H9 (cell line): ENCODE measurements at regions not wholly inside any gene's neighbourhood (a gene's known extent, or its start where the extent isn't known, plus 50 kb on each side); places are given as distances from the start of the nearest gene placed in this dataset.

Source experiments
- DNase-seq: peaks from one replicate; pipeline ENCODE4 v3.0.0-alpha.2; 2017
- H2AFZ ChIP-seq: one replicate; pipeline ENCODE4 v1.6.1; 2013; ENCODE audit warnings: mild to moderate bottlenecking, low read length, control low read depth, moderate library complexity
- H2AK5ac ChIP-seq: 2 replicates; pipeline ENCODE4 v1.6.1; 2013; ENCODE audit warnings: low read length, control low read depth, mixed read lengths; ENCODE audit not compliant: insufficient read length
- H2BK120ac ChIP-seq: one replicate; pipeline ENCODE4 v1.6.1; 2013; ENCODE audit warnings: low read depth, mild to moderate bottlenecking, low read length, control low read depth, inconsistent platforms; ENCODE audit not compliant: poor library complexity, severe bottlenecking
- H2BK12ac ChIP-seq: 2 replicates; pipeline ENCODE4 v1.6.1; 2013; ENCODE audit warnings: low read length, control low read depth, mixed read lengths, low read depth; ENCODE audit not compliant: insufficient read length
- H2BK15ac ChIP-seq: 2 replicates; pipeline ENCODE4 v1.6.1; 2013; ENCODE audit warnings: low read depth, low read length, control low read depth
- H2BK20ac ChIP-seq: one replicate; pipeline ENCODE4 v1.6.1; 2013; ENCODE audit warnings: low read depth, mild to moderate bottlenecking, low read length, control low read depth, inconsistent platforms; ENCODE audit not compliant: poor library complexity, severe bottlenecking
- H2BK5ac ChIP-seq: 2 replicates; pipeline ENCODE4 v1.6.1; 2013; ENCODE audit warnings: low read length, control low read depth, mixed read lengths; ENCODE audit not compliant: insufficient read length
- H3K14ac ChIP-seq: 2 replicates; pipeline ENCODE4 v1.6.1; 2013; ENCODE audit warnings: low read length, control low read depth; ENCODE audit not compliant: insufficient read depth
- H3K18ac ChIP-seq: 2 replicates; pipeline ENCODE4 v1.6.1; 2013; ENCODE audit warnings: low read depth, mild to moderate bottlenecking, mixed read lengths, low read length, control low read depth; ENCODE audit not compliant: insufficient read length
- H3K23ac ChIP-seq: 2 replicates; pipeline ENCODE4 v1.6.1; 2013; ENCODE audit warnings: low read length, control low read depth, mixed read lengths, low read depth; ENCODE audit not compliant: insufficient read length
- H3K23me2 ChIP-seq: 2 replicates; pipeline ENCODE4 v1.6.1; 2013; ENCODE audit warnings: low read depth, mild to moderate bottlenecking, mixed read lengths, low read length, control low read depth; ENCODE audit not compliant: insufficient read length, poor library complexity, severe bottlenecking
- H3K27ac ChIP-seq: 2 replicates; pipeline ENCODE4 v1.5.1; 2013; ENCODE audit warnings: low read length, control low read depth, mixed read lengths, low read depth; ENCODE audit not compliant: insufficient read length
- H3K27me3 ChIP-seq: 2 replicates; pipeline ENCODE4 v1.6.1; 2013; ENCODE audit warnings: low read length, control low read depth, inconsistent platforms; ENCODE audit not compliant: insufficient read depth
- H3K4ac ChIP-seq: 2 replicates; pipeline ENCODE4 v1.6.1; 2013; ENCODE audit warnings: low read depth, mild to moderate bottlenecking, control low read depth, inconsistent platforms, low read length, moderate library complexity
- H3K4me1 ChIP-seq: 2 replicates; pipeline ENCODE4 v1.6.1; 2013; ENCODE audit warnings: low read length, control low read depth, inconsistent platforms; ENCODE audit not compliant: insufficient read depth
- H3K4me2 ChIP-seq: 2 replicates; pipeline ENCODE4 v1.6.1; 2013; ENCODE audit warnings: low read length, control low read depth, mixed read lengths; ENCODE audit not compliant: insufficient read length, insufficient read depth
- H3K56ac ChIP-seq: 2 replicates; pipeline ENCODE4 v1.6.1; 2013; ENCODE audit warnings: low read depth, mild to moderate bottlenecking, mixed read lengths, low read length, control low read depth; ENCODE audit not compliant: insufficient read length
- H3K79me1 ChIP-seq: 2 replicates; pipeline ENCODE4 v1.6.1; 2013; ENCODE audit warnings: low read depth, mild to moderate bottlenecking, moderate library complexity, low read length, control low read depth, inconsistent platforms; ENCODE audit not compliant: insufficient read depth, poor library complexity, severe bottlenecking
- H3K79me2 ChIP-seq: 2 replicates; pipeline ENCODE4 v1.6.1; 2013; ENCODE audit warnings: low read length, control low read depth, inconsistent platforms; ENCODE audit not compliant: insufficient read depth
- H3K9ac ChIP-seq: 2 replicates; pipeline ENCODE4 v1.6.1; 2013; ENCODE audit warnings: low read length, control low read depth, mixed read lengths; ENCODE audit not compliant: insufficient read length; ENCODE audit errors: extremely low read depth
- H3K9me3 ChIP-seq: one replicate; pipeline ENCODE4 v1.6.1; 2013; ENCODE audit warnings: low read depth, low read length, inconsistent platforms; ENCODE audit not compliant: control insufficient read depth
- H3T11ph ChIP-seq: one replicate; pipeline ENCODE4 v1.6.1; 2013; ENCODE audit warnings: mild to moderate bottlenecking, low read length, control low read depth, inconsistent platforms
- H4K20me1 ChIP-seq: one replicate; pipeline ENCODE4 v1.6.1; 2013; ENCODE audit not compliant: control insufficient read depth, insufficient read length, insufficient read depth
- H4K5ac ChIP-seq: 2 replicates; pipeline ENCODE4 v1.6.1; 2013; ENCODE audit warnings: low read depth, mild to moderate bottlenecking, mixed read lengths, low read length, control low read depth; ENCODE audit not compliant: insufficient read length
- H4K8ac ChIP-seq: replicated peaks from 2 replicates; pipeline ENCODE4 v1.6.1; 2013; ENCODE audit warnings: low read length, control low read depth, mixed read lengths, low read depth; ENCODE audit not compliant: insufficient read length
- H4K91ac ChIP-seq: 2 replicates; pipeline ENCODE4 v1.6.1; 2013; ENCODE audit warnings: low read depth, mild to moderate bottlenecking, moderate library complexity, mixed read lengths, low read length, control low read depth; ENCODE audit not compliant: insufficient read length
- H3K27ac Mint-ChIP-seq, 3 experiments: 2 replicates in 2 of 3; 3 replicates in 1 of 3; pipeline ENCODE4 v1.8.0; 2020 to 2021; ENCODE audit warnings: mixed read lengths in 3 of 3, mild to moderate bottlenecking in 1 of 3, moderate library complexity in 1 of 3
- H3K27me3 Mint-ChIP-seq: 2 replicates; pipeline ENCODE4 v1.8.0; 2021; ENCODE audit warnings: low read depth, mild to moderate bottlenecking, moderate library complexity, mixed read lengths
- H3K36me3 Mint-ChIP-seq, 3 experiments: 2 replicates in 2 of 3; 3 replicates in 1 of 3; pipeline ENCODE4 v1.8.0; 2020 to 2021; ENCODE audit warnings: low read depth in 3 of 3, mixed read lengths in 3 of 3; ENCODE audit not compliant: insufficient read depth in 1 of 3
- H3K4me1 Mint-ChIP-seq, 2 experiments: 2 replicates each; pipeline ENCODE4 v1.8.0; 2020; ENCODE audit warnings: mixed read lengths in 2 of 2
- H3K4me3 Mint-ChIP-seq, 2 experiments: 2 replicates in 1 of 2; 3 replicates in 1 of 2; pipeline ENCODE4 v1.8.0; 2020 to 2021; ENCODE audit warnings: mild to moderate bottlenecking in 2 of 2, mixed read lengths in 2 of 2, moderate library complexity in 1 of 2
- H3K9me3 Mint-ChIP-seq, 2 experiments: 2 replicates in 1 of 2; 3 replicates in 1 of 2; pipeline ENCODE4 v1.8.0; 2020; ENCODE audit warnings: mild to moderate bottlenecking in 2 of 2, mixed read lengths in 2 of 2, moderate library complexity in 1 of 2
- WGBS: extraction: QIAGEN DNeasy Blood & Tissue Kit; methylation state at CpG from one replicate; pipeline ENCODE4 v1.1.7; 2013; ENCODE audit warnings: missing lambda C conversion rate, low lambda C conversion rate, mixed read lengths; ENCODE audit not compliant: insufficient read length; ENCODE audit errors: extremely low coverage; 5-methylcytosine and 5-hydroxymethylcytosine counted together
- TF ChIP-seq, protein P1 (sequence below): fragments of 200-600 bp; sonication (generic); conservative IDR thresholded peaks from 3 replicates; pipeline ENCODE4 v1.8.0; 2021; ENCODE audit warnings: antibody characterized with exemption, mild to moderate bottlenecking

DNA sequence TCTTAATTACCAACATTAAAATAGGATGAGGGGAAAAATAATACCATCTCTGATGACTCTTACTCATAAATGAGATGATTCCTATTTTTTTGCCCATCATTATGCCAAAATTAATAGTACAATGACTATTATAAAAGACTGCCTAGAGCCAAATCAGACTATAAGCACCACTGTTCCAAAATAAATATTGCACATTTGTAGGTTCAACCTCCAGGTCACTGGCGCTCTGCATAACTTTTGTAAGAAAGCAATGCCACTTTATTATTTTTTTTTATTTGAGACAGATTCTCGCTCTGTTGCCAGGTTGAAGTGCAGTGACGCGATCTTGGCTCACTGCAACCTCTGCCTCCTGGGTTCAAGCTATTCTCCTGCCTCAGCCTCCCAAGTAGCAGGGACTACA is 142.5 kb upstream of the SP8 start:
- TF ChIP-seq, protein P1, sequence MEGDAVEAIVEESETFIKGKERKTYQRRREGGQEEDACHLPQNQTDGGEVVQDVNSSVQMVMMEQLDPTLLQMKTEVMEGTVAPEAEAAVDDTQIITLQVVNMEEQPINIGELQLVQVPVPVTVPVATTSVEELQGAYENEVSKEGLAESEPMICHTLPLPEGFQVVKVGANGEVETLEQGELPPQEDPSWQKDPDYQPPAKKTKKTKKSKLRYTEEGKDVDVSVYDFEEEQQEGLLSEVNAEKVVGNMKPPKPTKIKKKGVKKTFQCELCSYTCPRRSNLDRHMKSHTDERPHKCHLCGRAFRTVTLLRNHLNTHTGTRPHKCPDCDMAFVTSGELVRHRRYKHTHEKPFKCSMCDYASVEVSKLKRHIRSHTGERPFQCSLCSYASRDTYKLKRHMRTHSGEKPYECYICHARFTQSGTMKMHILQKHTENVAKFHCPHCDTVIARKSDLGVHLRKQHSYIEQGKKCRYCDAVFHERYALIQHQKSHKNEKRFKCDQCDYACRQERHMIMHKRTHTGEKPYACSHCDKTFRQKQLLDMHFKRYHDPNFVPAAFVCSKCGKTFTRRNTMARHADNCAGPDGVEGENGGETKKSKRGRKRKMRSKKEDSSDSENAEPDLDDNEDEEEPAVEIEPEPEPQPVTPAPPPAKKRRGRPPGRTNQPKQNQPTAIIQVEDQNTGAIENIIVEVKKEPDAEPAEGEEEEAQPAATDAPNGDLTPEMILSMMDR, result no peak
- Histone ChIP-seq H3K14ac (no peak overlapping the region), H3K4me1 (no peaks in the 10 kb centered on the region), H3K56ac (no peak overlapping the region), H3K79me2 (no peaks in the 10 kb centered on the region), H2BK15ac (no peak overlapping the region), H3K4ac (no peak overlapping the region), H4K8ac (no peak overlapping the region), H4K5ac (no peak overlapping the region), H3T11ph (no peak overlapping the region), H3K9me3 (no peaks in the 10 kb centered on the region), H3K79me1 (no peaks in the 10 kb centered on the region), H3K27ac (no peak overlapping the region), H2AK5ac (no peak overlapping the region), H3K18ac (no peak overlapping the region), H3K9ac (no peak overlapping the region), H4K91ac (no peak overlapping the region), H4K20me1 (no peaks in the 10 kb centered on the region), H3K4me2 (no peak overlapping the region), H2BK12ac (no peak overlapping the region), H2AFZ (no peak overlapping the region), H3K27me3 (no peaks in the 10 kb centered on the region), H3K23me2 (no peaks in the 10 kb centered on the region), H3K23ac (no peak overlapping the region), H2BK20ac (no peak overlapping the region), H2BK5ac (no peak overlapping the region), H2BK120ac (no peak overlapping the region)
- Mint-ChIP-seq H3K27ac (no peak overlapping the region), H3K36me3 (0 out of 7 replicates have a peak, but pooled peaks cover 0 to 2% (median 0%) of the 10 kb centered on the region in 3 experiments), H3K27me3 (no peaks in the 10 kb centered on the region), H3K4me3 (no peak overlapping the region), H3K4me1 (no peaks in the 10 kb centered on the region), H3K9me3 (peaks cover 9 to 10% of the 10 kb centered on the region in 2 experiments; a peak in 4 of 5 replicates)
- WGBS, result no CpG with 5 or more reads among the region's 4 CpGs
- no peak for DNase-seq
